Large intestine (tissue), 3 donors: ENCODE measurements at regions not wholly inside any gene's neighbourhood (a gene's known extent, or its start where the extent isn't known, plus 50 kb on each side); places are given as distances from the start of the nearest gene placed in this dataset.

Experiments used
- DNase-seq, 2 donors: peaks; one replicate each; pipeline versions ENCODE4 v3.0.0 to v3.0.0-alpha.2; 2013
- H3K27ac ChIP-seq: one replicate; pipeline ENCODE4 v1.5.1; 2013; ENCODE audit warnings: low read length
- H3K27me3 ChIP-seq: 2 replicates; pipeline ENCODE4 v1.6.1; 2013; ENCODE audit warnings: low read length; ENCODE audit not compliant: control insufficient read depth, insufficient read depth
- H3K36me3 ChIP-seq: 2 replicates; pipeline ENCODE4 v1.6.1; 2013; ENCODE audit warnings: low read length; ENCODE audit not compliant: control insufficient read depth, insufficient read depth
- H3K4me1 ChIP-seq: one replicate; pipeline ENCODE4 v1.6.1; 2013; ENCODE audit warnings: low read length; ENCODE audit not compliant: control insufficient read depth, insufficient read depth
- H3K4me3 ChIP-seq: one replicate; pipeline ENCODE4 v1.5.1; 2013; ENCODE audit warnings: low read length
- H3K9me3 ChIP-seq: one replicate; pipeline ENCODE4 v1.6.1; 2013; ENCODE audit warnings: mild to moderate bottlenecking, low read depth, low read length, moderate library complexity; ENCODE audit not compliant: control insufficient read depth
- WGBS: methylation state at CpG from one replicate; pipeline ENCODE4 v1.1.5; 2013; ENCODE audit warnings: low lambda C conversion rate; ENCODE audit not compliant: insufficient coverage; 5-methylcytosine and 5-hydroxymethylcytosine counted together

DNA sequence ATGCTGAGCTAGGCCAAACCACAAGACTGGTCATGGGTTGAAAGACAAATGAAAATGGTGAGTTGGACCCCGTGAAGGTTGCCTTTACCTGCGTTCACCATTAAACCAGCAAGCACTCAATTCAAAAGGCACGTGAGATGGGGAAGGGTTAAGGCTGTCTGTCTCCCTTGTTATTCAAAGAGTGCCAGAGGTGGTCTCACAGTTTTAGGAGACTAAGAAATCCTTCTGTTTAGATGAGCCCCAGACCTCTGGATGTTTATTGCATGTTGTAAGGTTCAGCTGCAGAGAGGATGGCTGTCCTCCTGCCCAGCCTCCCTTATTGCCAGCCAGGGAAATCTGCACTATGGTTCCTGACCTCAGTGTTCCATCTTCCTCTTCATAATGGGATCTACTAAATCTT is 498.0 kb upstream of the CELF2 start:
- no CpG with 5 or more reads among the region's 3 CpGs for WGBS
- H3K4me3 ChIP-seq: no peak overlapping the region
- no peak for DNase-seq
- no peak overlapping the region for H3K27ac ChIP-seq
- no peaks in the 10 kb centered on the region for H3K4me1 ChIP-seq
- H3K27me3 ChIP-seq: no peaks in the 10 kb centered on the region
- H3K36me3 ChIP-seq: no peaks in the 10 kb centered on the region
- no peaks in the 10 kb centered on the region for H3K9me3 ChIP-seq

DNA sequence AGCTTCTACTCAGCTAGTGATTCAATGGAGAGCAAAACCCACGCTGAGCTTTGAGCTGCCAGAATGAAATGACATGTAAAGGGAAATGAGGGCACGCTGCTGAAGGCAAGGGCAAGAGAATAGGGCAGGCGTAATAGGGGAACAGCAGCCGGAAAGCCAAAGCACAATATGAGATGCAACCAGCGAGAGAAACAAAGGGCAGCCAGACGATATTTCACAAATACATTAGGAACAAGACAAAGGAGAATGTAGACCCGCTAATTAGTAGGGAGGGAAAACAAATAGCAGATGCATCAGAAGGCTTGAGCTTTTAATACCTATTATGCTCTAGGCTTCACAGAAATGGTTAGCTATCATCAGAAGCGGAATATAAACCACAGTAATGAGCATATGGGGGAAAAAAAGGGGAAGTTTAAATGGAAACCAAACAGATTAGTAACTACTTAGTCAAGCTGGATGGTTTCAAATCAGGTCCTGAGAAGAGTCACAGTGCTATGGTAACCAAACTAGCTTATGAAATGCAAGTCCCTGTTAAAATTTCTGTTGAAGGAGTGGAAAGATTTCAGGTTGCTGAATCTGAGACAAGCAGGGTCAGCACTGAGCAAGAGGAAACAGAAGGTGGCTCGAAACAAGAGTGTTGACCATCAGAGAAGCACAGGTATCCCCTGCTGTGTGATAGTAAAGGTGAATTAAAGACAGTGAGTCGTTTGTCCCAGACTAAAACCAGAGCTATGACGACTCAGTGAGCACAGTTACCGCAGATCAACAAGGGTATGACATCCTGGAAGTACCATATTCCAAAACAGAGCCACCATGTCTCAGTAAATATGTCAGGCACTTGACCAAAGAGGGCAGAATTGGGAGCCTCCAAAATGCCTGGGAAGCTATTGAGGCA is 496.9 kb upstream of the CELF2 start:
- H3K27ac ChIP-seq: no peak overlapping the region
- no peaks in the 10 kb centered on the region for H3K9me3 ChIP-seq
- no peak for DNase-seq
- H3K27me3 ChIP-seq: no peaks in the 10 kb centered on the region
- H3K4me1 ChIP-seq: no peaks in the 10 kb centered on the region
- H3K4me3 ChIP-seq: no peak overlapping the region
- H3K36me3 ChIP-seq: no peaks in the 10 kb centered on the region
- WGBS: 95% methylated on average over 6 of the region's 12 CpGs

DNA sequence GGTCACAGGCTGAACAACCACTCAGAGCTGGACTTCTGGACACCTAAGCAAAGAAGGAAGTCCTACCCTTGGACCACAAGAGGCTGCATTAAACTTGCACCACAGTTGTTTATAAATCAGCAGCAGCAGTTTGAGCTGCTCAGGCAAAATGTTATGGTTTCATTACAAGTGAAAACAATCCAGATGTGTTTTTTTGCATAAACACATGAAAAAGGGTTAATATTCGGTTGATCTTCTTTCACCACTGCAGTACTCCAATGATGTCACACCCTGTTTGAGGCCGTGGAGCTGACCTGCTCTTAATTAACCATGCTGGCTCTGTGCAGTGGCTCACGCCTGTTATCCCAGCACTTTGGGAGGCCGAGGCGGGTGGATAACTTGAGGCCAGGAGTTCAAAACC is 490.8 kb upstream of the CELF2 start:
- no peaks in the 10 kb centered on the region for H3K4me1 ChIP-seq
- no peak overlapping the region for H3K27ac ChIP-seq
- WGBS: no CpG with 5 or more reads among the region's 5 CpGs
- no peaks in the 10 kb centered on the region for H3K27me3 ChIP-seq
- H3K4me3 ChIP-seq: no peak overlapping the region
- H3K9me3 ChIP-seq: no peaks in the 10 kb centered on the region
- H3K36me3 ChIP-seq: no peaks in the 10 kb centered on the region
- DNase-seq: no peak

DNA sequence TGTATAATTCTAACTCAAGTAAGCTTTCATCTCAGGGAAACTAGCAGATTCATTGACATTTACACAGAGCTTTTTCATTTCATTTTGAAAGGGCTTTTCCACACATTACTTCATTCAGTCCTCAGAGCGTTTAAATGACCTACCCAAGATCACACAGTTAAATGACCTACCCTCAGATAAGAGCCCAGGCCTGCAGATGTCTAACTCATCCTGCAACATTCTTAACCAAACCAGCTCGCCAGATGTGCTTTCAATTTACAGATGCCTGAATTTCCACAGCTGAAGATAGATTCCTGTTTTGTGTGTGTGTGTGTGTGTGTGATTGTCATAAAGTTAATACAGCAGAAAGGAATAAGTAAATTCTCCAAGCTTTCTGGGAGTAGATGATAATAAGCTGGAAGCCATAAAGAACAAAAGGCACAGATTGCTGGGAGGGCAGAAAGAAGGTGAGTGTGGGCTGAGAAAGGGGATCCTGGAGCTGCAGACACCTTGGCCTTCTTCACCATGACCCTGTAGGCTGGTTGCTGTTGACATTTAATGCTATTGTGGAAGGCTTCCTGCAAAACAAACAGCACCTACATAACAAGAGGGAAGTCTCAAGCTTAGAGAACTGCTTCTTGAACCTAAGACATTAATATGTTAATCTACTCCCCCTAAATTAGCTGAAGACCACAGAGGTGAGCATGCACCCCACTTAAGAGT is 489.7 kb upstream of the CELF2 start:
- no peaks in the 10 kb centered on the region for H3K27me3 ChIP-seq
- DNase-seq: no peak
- no peaks in the 10 kb centered on the region for H3K4me1 ChIP-seq
- no peak overlapping the region for H3K4me3 ChIP-seq
- no peaks in the 10 kb centered on the region for H3K9me3 ChIP-seq
- H3K36me3 ChIP-seq: no peaks in the 10 kb centered on the region
- no peak overlapping the region for H3K27ac ChIP-seq
- 100% methylated on average over 1 of the region's 2 CpGs for WGBS

DNA sequence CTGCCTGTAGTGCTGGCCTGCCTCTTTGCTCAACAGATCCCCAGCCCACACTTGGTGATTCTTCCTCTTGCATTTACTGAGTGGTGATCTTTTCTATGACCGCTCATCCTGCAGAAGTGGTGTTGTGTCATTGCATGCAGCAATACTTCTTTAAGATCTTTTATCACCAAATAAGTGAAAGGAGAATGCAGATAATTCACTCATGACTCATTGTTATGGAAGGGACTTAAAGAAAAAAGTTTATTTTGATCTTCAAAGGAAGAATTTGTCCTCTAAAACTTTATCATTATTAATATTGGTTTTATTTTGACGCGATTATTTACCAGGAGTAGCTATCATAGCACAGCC is 489.1 kb upstream of the CELF2 start:
- H3K9me3 ChIP-seq: no peaks in the 10 kb centered on the region
- H3K27me3 ChIP-seq: no peaks in the 10 kb centered on the region
- H3K4me3 ChIP-seq: no peak overlapping the region
- H3K27ac ChIP-seq: no peak overlapping the region
- H3K4me1 ChIP-seq: no peaks in the 10 kb centered on the region
- DNase-seq: no peak
- H3K36me3 ChIP-seq: no peaks in the 10 kb centered on the region
- 92% methylated on average over 2 of the region's 3 CpGs for WGBS

DNA sequence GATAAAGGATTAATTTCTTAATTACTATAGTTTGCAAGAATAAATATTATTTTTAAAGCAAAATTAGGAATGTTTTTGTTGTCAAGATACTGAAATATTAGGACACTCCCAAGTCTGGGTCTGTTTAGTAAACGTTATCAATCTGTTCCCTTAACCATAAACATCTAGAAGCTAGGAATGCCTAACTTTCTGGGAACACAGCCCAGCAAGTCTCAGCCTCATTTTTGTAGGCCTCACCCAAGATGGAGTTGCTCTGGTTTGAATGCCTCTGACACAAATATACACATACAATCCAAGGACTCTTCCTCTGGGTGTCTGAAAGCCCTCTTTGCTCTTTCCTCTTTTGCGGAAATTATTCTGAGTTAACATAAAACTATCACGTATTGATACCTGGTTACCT is 487.4 kb upstream of the CELF2 start:
- Histone ChIP-seq H3K9me3 (no peaks in the 10 kb centered on the region), H3K4me1 (no peaks in the 10 kb centered on the region), H3K27ac (no peak overlapping the region), H3K27me3 (no peaks in the 10 kb centered on the region), H3K4me3 (no peak overlapping the region), H3K36me3 (no peaks in the 10 kb centered on the region)
- no peak for DNase-seq
- WGBS: no CpG with 5 or more reads among the region's 3 CpGs

DNA sequence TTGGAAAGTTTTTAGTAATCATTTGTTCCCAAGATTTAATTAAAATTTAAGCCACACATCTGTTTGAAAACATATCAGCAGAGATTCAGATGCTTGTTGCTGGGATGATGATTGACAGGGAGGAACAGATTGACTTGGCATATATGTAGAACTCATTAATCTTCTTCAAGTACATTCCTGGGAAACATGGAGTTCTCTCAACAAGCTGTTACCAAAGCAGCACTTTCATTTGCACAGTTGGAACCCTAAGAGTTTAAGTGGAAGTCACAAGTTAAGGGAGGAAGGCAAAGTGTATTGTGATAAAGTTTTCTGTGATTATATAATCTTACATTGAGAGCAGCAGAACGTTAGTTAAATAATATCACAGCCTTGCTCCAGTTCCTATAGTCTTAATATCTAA is 485.4 kb upstream of the CELF2 start:
- Histone ChIP-seq H3K4me3 (no peak overlapping the region), H3K27ac (no peak overlapping the region), H3K4me1 (no peaks in the 10 kb centered on the region), H3K9me3 (no peaks in the 10 kb centered on the region), H3K27me3 (no peaks in the 10 kb centered on the region), H3K36me3 (no peaks in the 10 kb centered on the region)
- WGBS: 100% methylated on average over 1 of the region's 1 CpG
- DNase-seq: no peak

DNA sequence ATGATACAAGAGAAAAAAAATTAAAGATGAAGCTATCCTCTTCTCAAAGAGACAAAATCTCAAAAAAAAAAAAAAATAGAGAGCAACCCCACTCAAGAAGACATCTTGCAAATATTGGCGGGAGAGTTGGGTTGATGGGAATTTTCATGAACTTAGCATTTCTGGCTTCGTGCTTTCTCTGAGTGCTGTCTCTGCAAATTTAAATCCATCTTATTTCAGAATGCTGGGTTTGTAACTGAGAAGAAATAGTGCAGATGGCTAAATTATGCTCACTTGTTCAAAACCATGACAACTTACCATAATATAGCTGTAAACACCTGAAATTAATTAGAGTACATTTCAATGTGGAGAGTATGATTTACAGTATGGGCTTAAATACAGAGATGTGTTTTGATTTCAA is 484.8 kb upstream of the CELF2 start:
- no CpG with 5 or more reads among the region's 2 CpGs for WGBS
- Histone ChIP-seq H3K27ac (no peak overlapping the region), H3K4me3 (no peak overlapping the region), H3K27me3 (no peaks in the 10 kb centered on the region), H3K4me1 (no peaks in the 10 kb centered on the region), H3K9me3 (no peaks in the 10 kb centered on the region), H3K36me3 (no peaks in the 10 kb centered on the region)
- no peak for DNase-seq

DNA sequence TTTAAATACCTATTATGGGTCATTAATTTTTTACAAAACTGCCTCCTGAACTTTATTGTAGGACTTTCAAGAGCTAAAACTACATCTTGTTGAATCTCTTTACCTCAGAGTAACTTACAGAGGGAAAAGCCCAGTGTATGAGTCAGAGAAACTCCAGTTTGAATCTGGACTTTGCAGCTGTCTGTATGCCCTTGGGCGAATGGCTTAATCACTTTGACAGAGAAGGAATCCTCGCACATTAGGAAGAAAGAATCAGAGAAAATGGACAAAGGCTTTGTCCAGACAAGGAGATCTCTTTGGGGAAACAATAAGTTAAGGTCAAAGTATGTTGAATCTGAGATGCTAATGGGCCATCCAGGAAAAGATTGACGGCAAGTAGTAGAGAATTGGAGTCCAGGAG is 484.2 kb upstream of the CELF2 start:
- Histone ChIP-seq H3K4me3 (no peak overlapping the region), H3K27me3 (no peaks in the 10 kb centered on the region), H3K27ac (no peak overlapping the region), H3K36me3 (no peaks in the 10 kb centered on the region), H3K4me1 (no peaks in the 10 kb centered on the region), H3K9me3 (no peaks in the 10 kb centered on the region)
- DNase-seq: no peak
- WGBS: no CpG with 5 or more reads among the region's 3 CpGs

DNA sequence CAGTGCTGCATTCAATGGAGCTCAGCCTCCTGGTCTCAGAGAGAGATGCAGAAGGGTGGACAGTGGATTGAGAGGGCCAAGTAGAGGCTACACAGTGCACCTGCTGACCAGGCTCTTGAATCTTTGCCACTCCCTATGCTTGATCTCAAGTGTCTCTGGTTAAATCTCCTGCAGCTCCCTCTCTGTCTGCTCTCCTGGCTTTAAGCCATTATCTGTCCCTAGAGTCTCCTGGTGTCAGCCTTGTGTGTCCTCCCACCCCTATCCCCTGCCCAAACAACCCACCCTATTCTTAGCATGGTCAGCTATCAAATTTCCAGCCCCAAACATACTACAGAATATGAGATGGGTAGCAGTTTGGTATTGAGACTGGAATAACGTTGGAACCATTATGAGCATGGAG is 479.3 kb upstream of the CELF2 start:
- Histone ChIP-seq H3K27me3 (no peaks in the 10 kb centered on the region), H3K27ac (no peak overlapping the region), H3K4me3 (no peak overlapping the region), H3K9me3 (no peaks in the 10 kb centered on the region), H3K36me3 (no peaks in the 10 kb centered on the region), H3K4me1 (no peaks in the 10 kb centered on the region)
- WGBS: no CpG with 5 or more reads among the region's 1 CpG
- DNase-seq: no peak

DNA sequence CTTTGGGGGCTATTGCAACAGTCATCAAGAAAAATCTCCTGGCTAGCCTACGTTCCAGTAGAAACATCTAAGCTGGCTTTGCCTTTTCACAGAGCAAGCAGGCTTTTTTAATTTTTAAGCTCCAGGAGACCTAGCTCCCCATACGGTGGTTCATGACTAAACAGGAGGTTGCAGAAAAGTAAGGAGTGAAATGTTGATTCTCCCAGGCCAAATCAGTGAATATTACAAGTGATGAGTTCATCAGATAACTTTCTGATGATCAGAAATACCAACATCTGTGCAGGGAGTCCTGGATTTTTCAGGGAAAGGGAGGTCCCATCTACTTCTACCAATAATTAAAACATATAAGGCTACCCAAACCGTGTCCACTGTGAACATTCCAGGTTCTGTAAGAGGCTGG is 477.3 kb upstream of the CELF2 start:
- no peak for DNase-seq
- no CpG with 5 or more reads among the region's 3 CpGs for WGBS
- no peaks in the 10 kb centered on the region for H3K27me3 ChIP-seq
- no peak overlapping the region for H3K4me3 ChIP-seq
- H3K36me3 ChIP-seq: no peaks in the 10 kb centered on the region
- H3K9me3 ChIP-seq: no peaks in the 10 kb centered on the region
- H3K27ac ChIP-seq: no peak overlapping the region
- H3K4me1 ChIP-seq: no peaks in the 10 kb centered on the region
